Common myeloid progenitor, CD34-positive (primary cell): ENCODE measurements at regions not wholly inside any gene's neighbourhood (a gene's known extent, or its start where the extent isn't known, plus 50 kb on each side); places are given as distances from the start of the nearest gene placed in this dataset.

ENCODE experiments used
- CTCF ChIA-PET: fragments of 350-600 bp; sonication (Branson Sonifier 250); formaldehyde crosslinking; loops from one replicate; lab custom pipeline; 2021; ENCODE audit warnings: antibody characterized with exemption; lab: Charles Lee
- POLR2A ChIA-PET: fragments of 350-600 bp; sonication (Branson Sonifier 250); formaldehyde crosslinking; loops from one replicate; lab custom pipeline; 2021; ENCODE audit warnings: antibody characterized with exemption; lab: Charles Lee
- DNase-seq, 3 donors: peaks; one replicate each; pipeline versions ENCODE4 v3.0.0 to v3.0.0-alpha.2; 2013
- H3K27ac ChIP-seq, 2 experiments: 1 replicate in 1 of 2; 2 replicates in 1 of 2; pipeline ENCODE4 v1.7.0; 2013; ENCODE audit warnings: inconsistent platforms in 2 of 2, low read length in 2 of 2, mild to moderate bottlenecking in 2 of 2, low read depth in 1 of 2, moderate library complexity in 1 of 2; ENCODE audit not compliant: severe bottlenecking in 2 of 2, insufficient read depth in 1 of 2, poor library complexity in 1 of 2
- H3K27me3 ChIP-seq, 5 experiments: replicated peaks in 2 of 5; 1 replicate in 3 of 5; 2 replicates in 2 of 5; pipeline versions ENCODE4 v1.6.1 to v1.7.0; 2013; ENCODE audit warnings: low read length in 4 of 5, mild to moderate bottlenecking in 2 of 5, moderate library complexity in 2 of 5, inconsistent platforms in 1 of 5; ENCODE audit not compliant: insufficient read depth in 5 of 5, control insufficient read depth in 4 of 5
- H3K36me3 ChIP-seq, 4 experiments: 1 replicate in 2 of 4; 2 replicates in 2 of 4; pipeline versions ENCODE4 v1.6.1 to v1.7.0; 2013; ENCODE audit warnings: low read length in 3 of 4, control low read depth in 1 of 4, mild to moderate bottlenecking in 1 of 4; ENCODE audit not compliant: control insufficient read depth in 4 of 4, insufficient read depth in 4 of 4
- H3K4me1 ChIP-seq, 4 experiments: 1 replicate in 3 of 4; 2 replicates in 1 of 4; pipeline versions ENCODE4 v1.6.1 to v1.7.1; 2013; ENCODE audit warnings: low read length in 3 of 4, mild to moderate bottlenecking in 3 of 4, control low read depth in 1 of 4, inconsistent platforms in 1 of 4, moderate library complexity in 1 of 4; ENCODE audit not compliant: control insufficient read depth in 4 of 4, insufficient read depth in 4 of 4; ENCODE audit errors: control extremely low read depth in 1 of 4
- H3K4me3 ChIP-seq, 7 experiments: 1 replicate in 4 of 7; 2 replicates in 3 of 7; pipeline versions ENCODE4 v1.5.1 to v1.7.0; 2013; ENCODE audit warnings: mild to moderate bottlenecking in 7 of 7, low read length in 6 of 7, moderate library complexity in 6 of 7, inconsistent platforms in 2 of 7, low read depth in 2 of 7, control low read depth in 1 of 7; ENCODE audit not compliant: insufficient read depth in 4 of 7, control insufficient read depth in 1 of 7; ENCODE audit errors: extremely low read depth in 1 of 7
- H3K9me3 ChIP-seq, 5 experiments: 1 replicate in 4 of 5; 2 replicates in 1 of 5; pipeline versions ENCODE4 v1.6.1 to v1.7.1; 2013; ENCODE audit warnings: low read length in 4 of 5, mild to moderate bottlenecking in 2 of 5, inconsistent platforms in 1 of 5, low read depth in 1 of 5, moderate library complexity in 1 of 5; ENCODE audit not compliant: control insufficient read depth in 4 of 5, insufficient read depth in 2 of 5; ENCODE audit errors: control extremely low read depth in 1 of 5
- WGBS: methylation state at CpG from one replicate; pipeline ENCODE4 v1.1.5; 2013; ENCODE audit not compliant: insufficient coverage; 5-methylcytosine and 5-hydroxymethylcytosine counted together

DNA sequence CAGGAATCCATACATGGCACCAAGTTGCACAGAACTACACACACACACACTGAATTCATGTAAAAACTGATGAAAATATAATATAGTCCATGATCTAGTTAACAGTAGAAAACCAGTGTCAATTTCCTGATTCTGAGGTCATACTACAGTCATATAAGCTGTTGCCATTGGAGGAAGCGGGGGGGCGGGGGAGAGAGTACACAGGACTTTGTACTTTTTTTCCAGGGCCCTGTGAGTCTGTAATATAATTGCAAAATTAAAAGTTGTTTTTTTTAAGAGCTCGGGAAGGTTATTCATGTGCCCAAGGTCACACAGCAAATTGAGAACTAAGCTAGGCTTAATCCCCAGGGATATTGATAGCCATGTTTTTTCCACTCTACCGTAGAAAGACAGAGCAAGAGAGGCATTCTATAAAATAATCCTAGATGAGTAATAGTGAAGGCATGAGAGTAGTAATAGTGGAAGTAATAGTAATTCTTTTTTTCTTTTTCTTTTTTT lies 312.3 kb downstream of the MN1 start:
- POLR2A ChIA-PET: no interaction called here
- H3K27me3 ChIP-seq: no peaks in the 10 kb centered on the region
- H3K36me3 ChIP-seq: no peaks in the 10 kb centered on the region
- CTCF ChIA-PET: no interaction called here
- 93% methylated on average over 2 of the region's 4 CpGs for WGBS
- DNase-seq: no peak
- peaks cover 0 to 7% (median 0%) of the 10 kb centered on the region in 5 experiments for H3K9me3 ChIP-seq
- H3K27ac ChIP-seq: no peak overlapping the region
- H3K4me3 ChIP-seq: no peak overlapping the region
- H3K4me1 ChIP-seq: no peaks in the 10 kb centered on the region

DNA sequence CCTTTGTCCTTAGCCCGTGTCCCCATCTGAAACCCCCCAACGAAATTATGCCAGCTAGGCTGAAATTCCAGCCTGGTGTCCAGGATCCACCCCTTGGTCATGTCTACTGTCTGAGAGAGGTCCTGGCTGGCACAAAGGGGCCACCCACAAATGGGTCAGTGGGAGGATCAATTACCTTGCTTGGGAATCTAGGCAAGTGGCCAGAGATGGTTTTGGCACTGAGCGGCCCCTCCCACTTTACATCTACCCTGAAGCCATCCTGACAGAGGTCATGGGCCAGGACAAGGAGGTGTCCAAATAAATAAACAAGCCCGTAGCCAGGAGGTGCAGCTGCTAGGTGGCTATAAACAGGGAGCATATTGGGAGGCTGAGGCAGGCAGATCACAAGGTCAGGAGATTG lies 311.5 kb downstream of the MN1 start:
- Histone ChIP-seq H3K27me3 (no peaks in the 10 kb centered on the region), H3K4me1 (no peaks in the 10 kb centered on the region), H3K36me3 (no peaks in the 10 kb centered on the region), H3K4me3 (no peak overlapping the region), H3K27ac (no peak overlapping the region), H3K9me3 (peaks cover 0 to 7% (median 0%) of the 10 kb centered on the region in 5 experiments)
- ChIA-PET CTCF (no interaction called here), POLR2A (no interaction called here)
- DNase-seq: no peak
- WGBS: 100% methylated on average over 3 of the region's 4 CpGs

DNA sequence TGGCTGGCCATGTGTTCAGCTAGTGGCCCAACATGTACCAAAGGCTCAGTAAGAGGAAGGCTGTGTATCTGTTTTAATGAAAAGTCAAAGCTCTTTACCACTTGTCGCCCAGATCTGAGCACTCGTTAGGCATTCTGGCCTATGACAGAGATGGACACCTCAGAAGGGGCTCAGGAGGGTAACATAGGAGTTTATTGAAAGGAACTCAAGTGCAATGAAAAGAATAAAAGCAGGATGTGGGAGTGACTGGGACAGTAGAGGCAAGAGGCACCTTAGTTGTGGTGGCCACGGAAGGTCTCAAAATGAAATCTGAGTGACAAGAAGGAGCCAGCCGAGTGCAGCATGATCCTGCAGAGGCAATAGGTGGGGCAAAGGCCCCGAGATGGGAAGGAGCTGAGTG lies 309.7 kb downstream of the MN1 start:
- H3K4me1 ChIP-seq: no peaks in the 10 kb centered on the region
- peaks cover 0 to 7% (median 0%) of the 10 kb centered on the region in 5 experiments for H3K9me3 ChIP-seq
- ChIA-PET CTCF (no interaction called here), POLR2A (no interaction called here)
- WGBS: 99% methylated on average over 5 of the region's 5 CpGs
- no peak overlapping the region for H3K4me3 ChIP-seq
- no peaks in the 10 kb centered on the region for H3K36me3 ChIP-seq
- DNase-seq: no peak
- H3K27ac ChIP-seq: no peak overlapping the region
- H3K27me3 ChIP-seq: no peaks in the 10 kb centered on the region

DNA sequence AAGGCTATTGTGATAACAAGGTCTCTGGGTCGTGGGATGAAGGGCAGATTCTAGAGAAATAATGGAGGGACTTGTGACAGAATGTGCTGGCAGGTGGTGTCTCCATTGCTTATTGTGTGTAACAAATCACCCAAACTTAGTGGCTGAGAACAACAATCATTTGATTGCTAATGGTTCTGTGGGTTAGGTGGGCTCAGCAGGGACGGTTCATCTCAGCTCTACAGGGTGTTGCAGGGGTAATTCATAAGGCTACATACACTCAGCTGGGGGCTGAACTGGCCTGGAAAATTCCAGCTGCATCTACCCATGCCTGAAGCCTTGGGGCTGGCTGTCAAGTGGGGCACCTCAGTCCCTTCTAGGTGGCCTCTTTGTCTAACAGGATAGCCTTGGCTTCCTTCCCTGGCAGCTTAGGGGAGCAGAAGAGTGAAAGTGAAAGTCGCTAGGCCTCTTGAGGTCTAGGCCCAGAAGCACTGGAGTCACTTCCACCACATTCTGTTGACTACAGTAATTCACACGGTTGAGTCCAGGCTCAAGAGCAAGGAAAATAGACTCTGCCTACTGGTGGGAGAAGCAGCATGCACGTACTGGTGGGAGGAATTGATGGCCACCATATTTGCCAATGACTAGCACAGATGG lies 308.9 kb downstream of the MN1 start:
- H3K4me3 ChIP-seq: no peak overlapping the region
- WGBS: 84% methylated on average over 5 of the region's 5 CpGs
- no peaks in the 10 kb centered on the region for H3K36me3 ChIP-seq
- H3K27me3 ChIP-seq: no peaks in the 10 kb centered on the region
- POLR2A ChIA-PET: no interaction called here
- no peaks in the 10 kb centered on the region for H3K4me1 ChIP-seq
- CTCF ChIA-PET: no interaction called here
- peaks cover 0 to 7% (median 0%) of the 10 kb centered on the region in 5 experiments for H3K9me3 ChIP-seq
- DNase-seq: peak in 2 of 3 donors; percentile 30 to 39
- H3K27ac ChIP-seq: no peak overlapping the region

DNA sequence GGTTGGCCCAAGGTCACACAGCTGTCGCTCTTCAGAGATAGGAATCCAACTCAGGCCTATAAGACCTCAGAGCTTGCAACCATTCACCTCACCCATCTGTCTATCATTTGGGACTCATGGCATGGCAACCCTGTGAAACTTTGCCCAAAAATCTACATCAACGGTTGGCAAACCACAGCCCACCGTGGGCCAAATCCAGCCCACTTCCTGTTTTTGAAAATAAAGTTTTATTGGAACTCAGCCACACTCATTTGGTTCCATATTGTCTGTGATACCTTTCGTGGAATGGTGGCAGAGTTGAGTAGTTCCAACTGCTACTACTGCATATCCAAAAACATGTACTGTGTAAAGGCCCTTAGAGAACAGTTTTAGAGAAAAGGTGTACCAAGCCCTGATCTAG lies 307.8 kb downstream of the MN1 start:
- H3K36me3 ChIP-seq: no peaks in the 10 kb centered on the region
- 100% methylated on average over 2 of the region's 4 CpGs for WGBS
- POLR2A ChIA-PET: no interaction called here

DNA sequence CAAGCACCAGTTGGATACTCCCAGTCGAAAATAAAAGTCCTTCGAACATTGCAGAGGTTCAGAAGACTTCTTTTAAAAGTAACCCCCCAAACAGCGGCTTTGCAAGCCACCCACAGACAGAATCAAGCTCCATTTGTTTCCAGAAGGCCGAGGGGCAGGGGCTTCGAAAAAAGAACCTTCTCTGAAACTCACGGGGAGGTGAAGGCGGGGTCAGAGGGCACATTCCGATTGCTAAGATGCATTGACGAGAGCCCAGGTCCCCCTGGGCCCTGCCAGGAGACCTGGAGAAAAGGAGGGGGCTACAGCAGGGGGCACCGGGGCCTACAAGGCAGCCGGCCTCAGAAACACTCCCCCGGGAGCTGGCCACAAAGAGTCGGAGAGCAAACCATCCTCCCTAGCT lies 306.8 kb downstream of the MN1 start:
- ChIA-PET POLR2A (no interaction called here), CTCF (no interaction called here)
- no peak for DNase-seq
- Histone ChIP-seq H3K27ac (no peak overlapping the region), H3K27me3 (no peaks in the 10 kb centered on the region), H3K9me3 (peaks cover 0 to 7% (median 0%) of the 10 kb centered on the region in 5 experiments), H3K36me3 (no peaks in the 10 kb centered on the region), H3K4me3 (no peak overlapping the region), H3K4me1 (no peaks in the 10 kb centered on the region)
- WGBS: 95% methylated on average over 8 of the region's 13 CpGs

More for the DNA sequence above, 307.8 kb downstream of the MN1 start:
- Histone ChIP-seq H3K27me3 (no peaks in the 10 kb centered on the region), H3K4me1 (no peaks in the 10 kb centered on the region), H3K9me3 (peaks cover 0 to 7% (median 0%) of the 10 kb centered on the region in 5 experiments), H3K4me3 (no peak overlapping the region), H3K27ac (no peak overlapping the region)
- CTCF ChIA-PET: no interaction called here
- peak in 2 of 3 donors; percentile 51 to 55 for DNase-seq

DNA sequence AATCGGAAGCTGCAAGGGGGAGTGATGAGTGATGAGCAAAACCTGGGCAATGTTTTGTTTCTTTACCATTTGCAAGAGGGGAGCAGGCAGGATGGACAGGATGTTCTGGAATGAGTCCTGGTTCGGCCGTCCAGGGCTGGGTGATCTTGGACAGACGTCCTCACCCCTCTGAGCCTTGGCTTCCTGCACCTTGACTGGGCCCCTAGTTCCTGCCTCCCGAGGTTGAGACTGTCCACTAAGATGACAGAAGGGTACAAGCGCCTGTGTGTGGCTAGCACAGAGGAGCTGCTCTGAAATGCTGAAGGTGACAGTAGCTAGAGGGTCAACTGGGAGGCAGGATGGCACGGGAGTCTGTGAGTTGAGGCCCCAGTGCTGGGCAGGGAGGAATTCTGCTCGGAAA lies 306.2 kb downstream of the MN1 start:
- Histone ChIP-seq H3K4me3 (no peak overlapping the region), H3K27ac (no peak overlapping the region), H3K4me1 (no peaks in the 10 kb centered on the region), H3K27me3 (no peaks in the 10 kb centered on the region), H3K9me3 (peaks cover 0 to 7% (median 0%) of the 10 kb centered on the region in 5 experiments), H3K36me3 (no peaks in the 10 kb centered on the region)
- 88% methylated on average over 7 of the region's 8 CpGs for WGBS
- no peak for DNase-seq
- ChIA-PET CTCF (no interaction called here), POLR2A (no interaction called here)
